ENCODE measurements at regions not wholly inside any gene's neighbourhood (a gene's known extent, or its start where the extent isn't known, plus 50 kb on each side); places are given as distances from the start of the nearest gene placed in this dataset.

DNA sequence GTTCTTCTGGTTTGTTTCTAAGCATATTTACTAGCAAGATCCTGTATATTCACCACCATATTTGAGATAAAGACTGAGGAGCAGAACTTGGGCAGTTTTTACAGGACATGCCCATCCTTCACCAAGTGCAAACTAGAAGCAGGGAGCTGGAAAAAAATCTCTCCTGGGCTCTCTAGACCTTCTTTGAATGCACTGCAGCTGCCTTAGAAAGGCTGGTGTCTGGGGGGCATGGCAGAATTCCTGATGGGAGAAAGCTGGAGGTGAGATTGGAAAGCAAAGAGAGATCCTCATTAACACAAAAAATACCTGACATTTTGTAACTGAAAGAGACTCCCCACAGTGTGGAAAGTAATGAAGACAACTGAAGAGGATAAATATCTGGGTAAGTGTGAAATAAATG, 1612.1 kb downstream of the OLFM4 start:
- TF ChIP-seq CTCF (conservative IDR thresholded peaks at IDR 0.05 in 1 of 2, IDR thresholded peaks at IDR 0.05 in 1 of 2; ENCODE audit: low read depth in 1 of 2, low read length in 2 of 2) (no peak), EZH2 (IDR thresholded peaks at IDR 0.05; ENCODE audit: low read length, missing control alignments) (no peak)
